Lower lobe of right lung (tissue), 2 donors: ENCODE measurements at regions not wholly inside any gene's neighbourhood (a gene's known extent, or its start where the extent isn't known, plus 50 kb on each side); places are given as distances from the start of the nearest gene placed in this dataset.

ENCODE experiments used
- ATAC-seq, 2 donors: fragments of 200-7000 bp; cut with Tn5 transposase; one replicate each; pipeline ENCODE4 v1.9.1; 2020 to 2022; ENCODE audit warnings: mild to moderate bottlenecking in 2 of 2, moderate library complexity in 2 of 2
- DNase-seq: peaks from one replicate; pipeline ENCODE4 v3.0.0-alpha.2; 2020
- H3K27ac ChIP-seq: fragments of 200-600 bp; one replicate; pipeline ENCODE4 v1.8.0; 2022
- H3K27me3 ChIP-seq: fragments of 200-600 bp; one replicate; pipeline ENCODE4 v1.8.0; 2022; ENCODE audit warnings: low read depth
- H3K36me3 ChIP-seq: fragments of 200-600 bp; one replicate; pipeline ENCODE4 v1.8.0; 2022; ENCODE audit warnings: mild to moderate bottlenecking
- H3K4me1 ChIP-seq: fragments of 200-600 bp; one replicate; pipeline ENCODE4 v1.8.0; 2022
- H3K4me3 ChIP-seq: fragments of 200-600 bp; one replicate; pipeline ENCODE4 v1.8.0; 2022; ENCODE audit warnings: mild to moderate bottlenecking
- H3K9me3 ChIP-seq: fragments of 200-600 bp; one replicate; pipeline ENCODE4 v1.8.0; 2022
- intact Hi-C: fragments of 100-400 bp; cut with DNase I; formaldehyde crosslinking; loops from one replicate; pipeline ENCODE4 v1.11.0; 2022
- TF ChIP-seq, protein P1 (sequence below): fragments of 200-600 bp; IDR thresholded peaks from one replicate; pipeline ENCODE4 v1.8.0; 2022; ENCODE audit warnings: antibody characterized with exemption, mild to moderate bottlenecking
- donor health status: DM: no; HTN: yes; CAD: no; lungs with severe emphysema.

DNA sequence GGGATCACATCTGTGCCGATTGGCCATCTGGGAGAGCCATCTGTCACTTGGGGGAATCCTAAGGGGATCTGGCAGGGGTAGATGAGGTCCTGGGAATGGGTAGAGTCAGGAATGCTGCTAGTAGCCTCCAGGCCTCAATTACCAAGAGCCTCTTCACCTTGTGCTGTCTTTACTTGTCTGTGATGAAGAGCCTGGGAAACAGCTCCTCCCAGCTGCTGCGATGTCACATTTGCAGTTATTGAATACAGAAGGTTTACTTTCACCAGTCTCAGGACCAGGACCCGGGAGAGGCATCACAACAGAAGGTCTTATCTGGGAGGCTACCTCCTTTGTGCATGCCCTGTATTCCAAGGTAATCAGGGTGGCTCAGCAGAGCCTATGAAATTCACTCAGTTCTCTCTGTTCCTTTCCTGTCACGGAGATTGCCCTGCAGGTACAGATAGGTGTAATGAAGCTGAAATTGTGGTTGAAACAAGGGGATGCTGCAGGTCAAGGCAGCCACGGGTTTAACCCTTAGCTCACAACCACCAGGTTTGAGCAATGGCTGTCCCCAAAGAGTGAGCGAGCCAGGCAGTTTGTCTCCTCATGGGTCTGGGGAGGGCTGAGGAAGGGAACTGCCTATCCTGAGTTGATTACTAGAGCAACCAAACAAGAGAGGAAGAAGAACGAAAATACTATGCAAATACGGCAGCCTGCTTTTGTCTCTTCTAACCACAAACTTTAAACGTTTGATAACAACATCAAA, 298.9 kb upstream of the RORA start:
- ATAC-seq = no peak
- TF ChIP-seq, protein P1, sequence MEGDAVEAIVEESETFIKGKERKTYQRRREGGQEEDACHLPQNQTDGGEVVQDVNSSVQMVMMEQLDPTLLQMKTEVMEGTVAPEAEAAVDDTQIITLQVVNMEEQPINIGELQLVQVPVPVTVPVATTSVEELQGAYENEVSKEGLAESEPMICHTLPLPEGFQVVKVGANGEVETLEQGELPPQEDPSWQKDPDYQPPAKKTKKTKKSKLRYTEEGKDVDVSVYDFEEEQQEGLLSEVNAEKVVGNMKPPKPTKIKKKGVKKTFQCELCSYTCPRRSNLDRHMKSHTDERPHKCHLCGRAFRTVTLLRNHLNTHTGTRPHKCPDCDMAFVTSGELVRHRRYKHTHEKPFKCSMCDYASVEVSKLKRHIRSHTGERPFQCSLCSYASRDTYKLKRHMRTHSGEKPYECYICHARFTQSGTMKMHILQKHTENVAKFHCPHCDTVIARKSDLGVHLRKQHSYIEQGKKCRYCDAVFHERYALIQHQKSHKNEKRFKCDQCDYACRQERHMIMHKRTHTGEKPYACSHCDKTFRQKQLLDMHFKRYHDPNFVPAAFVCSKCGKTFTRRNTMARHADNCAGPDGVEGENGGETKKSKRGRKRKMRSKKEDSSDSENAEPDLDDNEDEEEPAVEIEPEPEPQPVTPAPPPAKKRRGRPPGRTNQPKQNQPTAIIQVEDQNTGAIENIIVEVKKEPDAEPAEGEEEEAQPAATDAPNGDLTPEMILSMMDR = no peak
- Histone ChIP-seq H3K27me3 (peaks cover 3% of the 10 kb centered on the region), H3K9me3 (no peaks in the 10 kb centered on the region), H3K4me3 (no peak overlapping the region), H3K4me1 (no peaks in the 10 kb centered on the region), H3K27ac (no peak overlapping the region), H3K36me3 (no peaks in the 10 kb centered on the region)
- intact Hi-C loops = no loop called here
- no peak for DNase-seq

DNA sequence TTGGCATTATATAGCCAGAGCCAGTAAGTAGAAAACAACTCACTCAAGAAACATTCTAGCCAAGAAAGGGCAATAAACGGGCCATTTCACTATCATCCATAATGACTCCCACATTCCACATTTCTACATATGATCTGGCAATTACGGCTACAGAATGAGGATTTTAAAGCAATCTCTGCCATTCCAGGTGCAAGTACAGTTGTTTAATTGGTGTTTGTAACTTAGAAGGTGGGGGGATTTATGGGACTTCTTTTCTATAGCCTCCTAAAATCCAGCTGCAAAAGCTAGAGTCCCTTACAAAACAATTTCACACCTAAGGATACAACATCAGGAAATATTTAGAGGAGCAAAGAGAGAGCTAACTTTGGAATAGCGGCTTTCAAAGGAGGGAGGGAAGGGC, 295.4 kb upstream of the RORA start:
- TF ChIP-seq, protein P1 = no peak
- H3K27ac ChIP-seq = no peak overlapping the region
- H3K27me3 ChIP-seq = peaks cover 3% of the 10 kb centered on the region
- H3K4me3 ChIP-seq = no peak overlapping the region
- H3K9me3 ChIP-seq = no peaks in the 10 kb centered on the region
- intact Hi-C loops = no loop called here
- ATAC-seq (no peak), DNase-seq (no peak)
- no peaks in the 10 kb centered on the region for H3K4me1 ChIP-seq
- H3K36me3 ChIP-seq = no peaks in the 10 kb centered on the region

DNA sequence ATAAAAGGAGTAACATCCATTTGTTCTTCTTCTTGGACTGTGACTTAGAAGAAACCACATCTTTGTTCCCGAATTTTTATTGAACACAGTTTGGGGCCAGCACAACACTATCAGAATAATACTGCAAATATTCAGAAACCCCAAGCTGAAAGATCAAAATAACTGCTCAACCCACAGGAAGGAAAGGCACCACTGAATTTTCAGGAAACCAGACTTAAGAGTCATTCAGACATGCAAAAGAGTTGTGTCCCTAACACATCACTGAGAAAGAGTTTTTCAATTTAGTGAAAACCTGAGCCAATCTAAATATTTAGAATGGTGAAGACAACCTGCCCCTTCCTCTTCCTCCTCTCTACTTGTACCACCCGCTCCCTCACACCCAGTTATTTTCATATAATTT, 295.0 kb upstream of the RORA start:
- H3K36me3 ChIP-seq = no peaks in the 10 kb centered on the region
- no peak overlapping the region for H3K4me3 ChIP-seq
- intact Hi-C loops = no loop called here
- H3K27me3 ChIP-seq = peaks cover 3% of the 10 kb centered on the region
- H3K27ac ChIP-seq = no peak overlapping the region
- TF ChIP-seq, protein P1 = no peak
- DNase-seq (no peak), ATAC-seq (no peak)
- no peaks in the 10 kb centered on the region for H3K9me3 ChIP-seq
- H3K4me1 ChIP-seq = no peaks in the 10 kb centered on the region

DNA sequence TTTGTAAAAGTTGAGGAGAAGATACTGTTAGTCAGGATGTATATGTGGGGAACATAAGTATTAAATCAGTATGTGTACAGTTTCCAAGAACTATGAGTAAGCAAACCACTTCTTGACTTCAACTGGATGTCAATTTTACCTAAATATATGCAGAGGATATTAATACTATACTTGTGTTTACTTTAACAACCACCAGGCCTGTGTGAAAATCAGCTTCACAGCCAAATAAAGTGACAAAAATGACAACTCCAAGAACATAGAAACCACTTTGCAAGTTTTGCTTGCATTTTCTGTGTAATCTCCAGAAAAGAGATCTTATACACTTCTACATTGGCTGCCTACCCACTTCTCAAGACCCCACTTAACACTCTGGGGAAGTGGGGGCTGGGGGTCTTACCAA, 293.3 kb upstream of the RORA start:
- DNase-seq = no peak
- Histone ChIP-seq H3K9me3 (no peaks in the 10 kb centered on the region), H3K4me1 (no peaks in the 10 kb centered on the region), H3K27me3 (peaks cover 3% of the 10 kb centered on the region), H3K27ac (no peak overlapping the region), H3K4me3 (no peak overlapping the region), H3K36me3 (no peaks in the 10 kb centered on the region)
- intact Hi-C loops = no loop called here
- TF ChIP-seq, protein P1 = no peak
- no peak for ATAC-seq

DNA sequence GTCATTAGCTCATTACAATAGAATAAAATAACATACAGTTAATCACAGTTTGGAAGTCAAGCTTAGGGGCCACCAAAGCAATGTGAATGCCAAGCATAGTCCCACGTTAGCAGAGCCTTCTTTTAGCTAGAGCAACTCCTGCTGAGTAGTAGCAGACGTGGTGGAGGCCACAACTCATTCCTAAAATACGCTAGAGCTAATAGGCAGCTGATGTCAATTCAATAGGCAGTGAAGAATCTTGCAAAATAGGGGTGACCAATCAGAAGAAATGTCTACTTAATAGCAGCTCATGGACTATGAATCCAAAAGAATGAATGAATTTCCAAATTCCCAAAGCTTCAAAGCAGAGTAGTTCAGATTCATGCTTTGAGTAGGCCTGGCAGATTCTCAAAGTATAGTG, 292.9 kb upstream of the RORA start:
- ATAC-seq (no peak), DNase-seq (no peak)
- no peak overlapping the region for H3K4me3 ChIP-seq
- TF ChIP-seq, protein P1 = no peak
- H3K27me3 ChIP-seq = no peaks in the 10 kb centered on the region
- H3K36me3 ChIP-seq = no peaks in the 10 kb centered on the region
- intact Hi-C loops = no loop called here
- no peaks in the 10 kb centered on the region for H3K9me3 ChIP-seq
- no peaks in the 10 kb centered on the region for H3K4me1 ChIP-seq
- H3K27ac ChIP-seq = no peak overlapping the region
